Esophagus squamous epithelium (tissue), 5 donors: ENCODE measurements at regions not wholly inside any gene's neighbourhood (a gene's known extent, or its start where the extent isn't known, plus 50 kb on each side); places are given as distances from the start of the nearest gene placed in this dataset.
A peak's percentile ranks its signal among the peaks of the same experiment; 100 is the strongest.

Experiments used
- DNase-seq: peaks from one replicate; lab custom pipeline; 2025; lab: John Stamatoyannopoulos, UW
- H3K27ac ChIP-seq, 4 donors: fragments of 200-600 bp; sonication (generic); one replicate each; pipeline ENCODE4 v1.5.1; 2016 to 2019; ENCODE audit warnings: mild to moderate bottlenecking in 1 of 4
- H3K27me3 ChIP-seq, 4 donors: fragments of 200-600 bp; sonication (generic); 1 replicate in 3 of 4; 2 replicates in 1 of 4; pipeline versions ENCODE4 v1.5.1 to v1.6.0; 2017 to 2021; ENCODE audit warnings: antibody characterized with exemption in 1 of 4
- H3K36me3 ChIP-seq, 3 donors: fragments of 200-600 bp; sonication (generic); one replicate each; pipeline ENCODE4 v1.5.1; 2016 to 2019
- H3K4me1 ChIP-seq, 3 donors: fragments of 200-600 bp; sonication (generic); one replicate each; pipeline ENCODE4 v1.5.1; 2017 to 2019
- H3K4me3 ChIP-seq, 4 donors: fragments of 200-600 bp; sonication (generic); 1 replicate in 3 of 4; 2 replicates in 1 of 4; pipeline ENCODE4 v1.5.1; 2016 to 2019; ENCODE audit warnings: mild to moderate bottlenecking in 2 of 4, moderate library complexity in 1 of 4
- H3K9me3 ChIP-seq, 3 donors: fragments of 200-600 bp; sonication (generic); one replicate each; pipeline ENCODE4 v1.5.1; 2016 to 2019
- POLR2A ChIP-seq, 4 donors: fragments of 450-650 bp; IDR thresholded peaks; one replicate each; pipeline ENCODE4 v1.6.1; 2017; ENCODE audit warnings: antibody characterized with exemption in 4 of 4, mild to moderate bottlenecking in 4 of 4, moderate library complexity in 3 of 4
- WGBS, 2 donors: methylation state at CpG; one replicate each; pipeline ENCODE4 v1.1.5; 2018; 5-methylcytosine and 5-hydroxymethylcytosine counted together
- intact Hi-C: fragments of 100-400 bp; cut with DNase I; formaldehyde crosslinking; loops from one replicate; pipeline ENCODE4 v1.15.0; 2022
- TF ChIP-seq, protein P1 (sequence below), 6 experiments: fragments of 450-650 bp in 4 of 6; fragments of 200-600 bp in 2 of 6; sonication (generic) in 2 of 6; IDR thresholded peaks; one replicate each; pipeline ENCODE4 v1.5.1; 2016 to 2019; ENCODE audit warnings: antibody characterized with exemption in 6 of 6, mild to moderate bottlenecking in 4 of 6, moderate library complexity in 4 of 6
- donor health status: DM: yes; HTN: yes; CAD: no.

DNA sequence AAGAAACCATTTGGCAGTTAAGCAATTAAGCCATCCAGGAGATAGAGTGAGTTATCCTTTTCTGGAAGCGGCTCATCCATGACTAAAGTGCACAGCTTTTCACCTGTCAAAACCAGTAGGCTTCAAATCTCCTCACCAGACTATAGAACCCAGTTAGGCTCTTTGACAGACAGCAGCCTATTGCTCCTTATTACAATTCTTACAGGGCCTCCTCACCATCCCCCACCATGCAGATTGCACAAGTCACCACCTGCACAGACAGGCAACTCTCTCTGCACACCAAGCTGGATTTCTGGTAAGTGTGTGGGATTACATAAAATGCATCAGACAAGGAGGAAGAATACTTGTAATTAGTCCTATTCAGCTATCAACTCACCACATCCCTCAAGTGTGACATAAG, 301.6 kb downstream of the SNX13 start:
- Histone ChIP-seq H3K27me3 (no peaks in the 10 kb centered on the region), H3K4me1 (peaks cover 0 to 10% (median 8%) of the 10 kb centered on the region in 3 donors), H3K9me3 (peaks cover 0 to 5% (median 0%) of the 10 kb centered on the region in 3 donors), H3K27ac (no peak overlapping the region), H3K4me3 (no peak overlapping the region), H3K36me3 (no peaks in the 10 kb centered on the region)
- no peak for TF ChIP-seq POLR2A (IDR thresholded peaks at IDR 0.05)
- TF ChIP-seq, protein P1, sequence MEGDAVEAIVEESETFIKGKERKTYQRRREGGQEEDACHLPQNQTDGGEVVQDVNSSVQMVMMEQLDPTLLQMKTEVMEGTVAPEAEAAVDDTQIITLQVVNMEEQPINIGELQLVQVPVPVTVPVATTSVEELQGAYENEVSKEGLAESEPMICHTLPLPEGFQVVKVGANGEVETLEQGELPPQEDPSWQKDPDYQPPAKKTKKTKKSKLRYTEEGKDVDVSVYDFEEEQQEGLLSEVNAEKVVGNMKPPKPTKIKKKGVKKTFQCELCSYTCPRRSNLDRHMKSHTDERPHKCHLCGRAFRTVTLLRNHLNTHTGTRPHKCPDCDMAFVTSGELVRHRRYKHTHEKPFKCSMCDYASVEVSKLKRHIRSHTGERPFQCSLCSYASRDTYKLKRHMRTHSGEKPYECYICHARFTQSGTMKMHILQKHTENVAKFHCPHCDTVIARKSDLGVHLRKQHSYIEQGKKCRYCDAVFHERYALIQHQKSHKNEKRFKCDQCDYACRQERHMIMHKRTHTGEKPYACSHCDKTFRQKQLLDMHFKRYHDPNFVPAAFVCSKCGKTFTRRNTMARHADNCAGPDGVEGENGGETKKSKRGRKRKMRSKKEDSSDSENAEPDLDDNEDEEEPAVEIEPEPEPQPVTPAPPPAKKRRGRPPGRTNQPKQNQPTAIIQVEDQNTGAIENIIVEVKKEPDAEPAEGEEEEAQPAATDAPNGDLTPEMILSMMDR (IDR thresholded peaks at IDR 0.05): no peak
- intact Hi-C loops: no loop called here
- no peak for DNase-seq
- 29 to 47% methylated on average over 1 of the region's 1 CpG for WGBS, 2 donors

DNA sequence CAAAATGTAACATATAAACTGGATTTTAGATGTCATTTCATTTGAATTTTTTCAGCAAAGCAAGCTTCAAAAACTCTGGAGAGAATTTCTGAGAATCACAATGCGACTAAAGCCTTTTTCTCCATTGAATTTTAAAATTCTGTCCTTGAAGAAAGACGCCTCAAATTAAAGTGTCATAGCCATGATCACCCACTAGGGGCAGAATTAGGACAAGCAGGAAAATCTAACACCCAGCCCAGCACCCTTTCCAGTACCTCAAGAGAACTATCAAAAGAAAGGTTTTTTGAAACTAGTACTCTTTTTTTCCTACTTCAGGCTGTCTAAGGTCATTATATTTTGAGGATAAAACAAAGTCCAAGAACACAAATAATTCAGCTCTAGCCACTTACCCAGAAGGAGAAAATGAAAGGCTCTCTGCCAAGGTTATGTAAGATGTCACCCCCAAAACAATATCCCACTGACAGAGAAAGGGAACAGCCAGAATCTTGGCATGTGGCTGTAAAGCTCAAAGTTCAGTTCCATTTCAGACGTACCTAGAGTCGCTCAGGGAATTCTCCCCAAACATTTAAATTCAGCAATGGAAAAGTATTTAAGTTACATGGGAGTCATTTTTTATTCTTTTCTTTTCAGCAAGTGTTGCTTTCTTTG, 299.4 kb downstream of the SNX13 start:
- no peak for DNase-seq
- H3K27me3 ChIP-seq: no peaks in the 10 kb centered on the region
- WGBS, 2 donors: 70 to 80% methylated on average over 4 of the region's 4 CpGs
- peaks cover 0 to 10% (median 8%) of the 10 kb centered on the region in 3 donors for H3K4me1 ChIP-seq
- H3K4me3 ChIP-seq: no peak overlapping the region
- intact Hi-C loops: no loop called here
- H3K27ac ChIP-seq: no peak overlapping the region
- no peaks in the 10 kb centered on the region for H3K36me3 ChIP-seq
- TF ChIP-seq, protein P1 (IDR thresholded peaks at IDR 0.05): peak; percentile 43 to 69 (median 53)
- no peak for TF ChIP-seq POLR2A (IDR thresholded peaks at IDR 0.05)
- H3K9me3 ChIP-seq: peaks cover 0 to 11% (median 0%) of the 10 kb centered on the region in 3 donors

DNA sequence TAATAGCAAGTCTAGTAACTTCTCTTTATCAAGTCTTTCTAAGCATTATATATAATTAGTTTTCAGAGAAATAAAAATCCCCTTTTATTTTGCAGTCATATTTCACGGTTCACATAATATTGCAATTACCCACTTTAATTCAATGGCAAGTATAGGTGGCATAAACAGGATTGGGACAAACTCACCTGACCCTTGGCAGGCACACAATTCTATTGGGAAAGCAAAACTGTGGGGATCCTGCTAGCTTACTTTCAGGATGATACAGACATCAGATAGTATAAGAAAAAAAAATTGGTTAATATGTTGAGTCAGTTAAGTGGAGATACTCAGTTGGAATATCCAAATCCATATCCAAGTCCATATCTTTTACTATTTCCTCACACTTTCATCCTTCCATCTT, 294.8 kb downstream of the SNX13 start:
- intact Hi-C loops: no loop called here
- Histone ChIP-seq H3K9me3 (peaks cover 0 to 11% (median 0%) of the 10 kb centered on the region in 3 donors), H3K4me3 (no peak overlapping the region), H3K27me3 (no peaks in the 10 kb centered on the region), H3K36me3 (no peaks in the 10 kb centered on the region), H3K4me1 (peaks cover 0 to 7% (median 0%) of the 10 kb centered on the region in 3 donors), H3K27ac (no peak overlapping the region)
- WGBS, 2 donors: 85 to 92% methylated on average over 1 of the region's 1 CpG
- DNase-seq: no peak
- TF ChIP-seq, protein P1 (IDR thresholded peaks at IDR 0.05): no peak
- no peak for TF ChIP-seq POLR2A (IDR thresholded peaks at IDR 0.05)

DNA sequence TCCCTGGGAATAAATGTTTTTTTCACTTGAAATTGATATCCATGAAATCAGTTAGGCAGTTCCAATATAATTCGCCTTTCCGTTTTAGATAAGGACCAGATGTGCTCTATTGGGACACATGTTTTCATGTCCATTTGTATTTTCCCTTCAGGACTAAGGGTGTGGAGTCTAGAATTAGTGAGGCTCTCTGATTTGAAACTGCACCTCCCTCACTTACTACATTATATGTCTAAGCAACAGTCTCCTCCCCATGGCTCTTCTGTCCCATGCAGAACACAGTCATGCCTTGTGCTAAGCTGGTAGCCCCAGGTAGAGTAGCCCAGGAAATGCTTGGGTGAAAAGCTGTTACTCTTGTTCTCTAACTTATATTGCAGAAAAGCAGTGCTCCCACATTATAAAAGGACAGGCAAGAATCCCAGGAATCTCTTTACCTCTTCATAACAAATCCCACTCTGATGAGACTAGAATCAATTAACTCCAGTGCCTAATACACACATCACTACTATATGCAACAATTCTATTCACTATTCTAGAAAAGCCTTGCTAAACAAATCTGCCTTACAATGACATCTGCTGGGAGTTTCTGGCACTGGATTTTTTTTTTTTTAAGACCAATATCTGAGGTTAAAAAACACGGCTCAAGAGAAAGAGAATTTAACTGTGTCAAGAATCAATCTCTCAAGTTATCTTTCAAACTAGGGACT, 293.9 kb downstream of the SNX13 start:
- Histone ChIP-seq H3K27ac (no peak overlapping the region), H3K27me3 (no peaks in the 10 kb centered on the region), H3K4me3 (no peak overlapping the region), H3K9me3 (peaks cover 0 to 11% (median 0%) of the 10 kb centered on the region in 3 donors), H3K36me3 (no peaks in the 10 kb centered on the region), H3K4me1 (peaks cover 0 to 16% (median 6%) of the 10 kb centered on the region in 3 donors)
- WGBS, 2 donors: 62 to 63% methylated on average over 3 of the region's 3 CpGs
- no peak for DNase-seq
- no peak for TF ChIP-seq POLR2A (IDR thresholded peaks at IDR 0.05)
- TF ChIP-seq, protein P1 (IDR thresholded peaks at IDR 0.05): peak in 4 of 6 experiments; percentile 10 to 40 (median 16)
- intact Hi-C loops: no loop called here

DNA sequence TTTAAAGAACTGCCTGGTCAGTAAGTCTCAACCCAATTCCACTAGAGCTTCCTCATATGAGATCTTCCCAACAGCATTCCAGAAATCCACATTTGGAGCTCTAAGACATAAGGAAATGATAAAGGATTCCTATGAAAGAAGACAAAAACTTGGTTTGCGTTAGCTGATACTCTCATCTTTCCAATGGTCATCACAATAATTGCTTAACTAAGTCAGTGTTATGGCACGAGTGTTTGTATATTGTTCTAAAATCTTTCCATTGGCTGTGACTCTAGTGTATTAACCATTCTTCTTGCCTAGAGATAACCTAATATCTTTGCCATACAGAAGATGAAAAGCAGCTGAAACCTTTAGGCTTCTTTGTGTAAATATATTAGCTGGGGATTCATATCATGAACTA, 289.0 kb downstream of the SNX13 start:
- Histone ChIP-seq H3K27ac (peak overlapping the region in 3 of 4 donors; percentile 57 to 70 (median 68)), H3K4me3 (no peak overlapping the region), H3K36me3 (no peaks in the 10 kb centered on the region), H3K27me3 (no peaks in the 10 kb centered on the region), H3K9me3 (no peaks in the 10 kb centered on the region), H3K4me1 (peaks cover 0 to 38% (median 26%) of the 10 kb centered on the region in 3 donors)
- TF ChIP-seq, protein P1 (IDR thresholded peaks at IDR 0.05): no peak
- TF ChIP-seq POLR2A (IDR thresholded peaks at IDR 0.05): no peak
- WGBS, 2 donors: 45 to 67% methylated on average over 2 of the region's 2 CpGs
- no peak for DNase-seq
- intact Hi-C loops: no loop called here
